ENCODE measurements at regions not wholly inside any gene's neighbourhood (a gene's known extent, or its start where the extent isn't known, plus 50 kb on each side); places are given as distances from the start of the nearest gene placed in this dataset.

DNA sequence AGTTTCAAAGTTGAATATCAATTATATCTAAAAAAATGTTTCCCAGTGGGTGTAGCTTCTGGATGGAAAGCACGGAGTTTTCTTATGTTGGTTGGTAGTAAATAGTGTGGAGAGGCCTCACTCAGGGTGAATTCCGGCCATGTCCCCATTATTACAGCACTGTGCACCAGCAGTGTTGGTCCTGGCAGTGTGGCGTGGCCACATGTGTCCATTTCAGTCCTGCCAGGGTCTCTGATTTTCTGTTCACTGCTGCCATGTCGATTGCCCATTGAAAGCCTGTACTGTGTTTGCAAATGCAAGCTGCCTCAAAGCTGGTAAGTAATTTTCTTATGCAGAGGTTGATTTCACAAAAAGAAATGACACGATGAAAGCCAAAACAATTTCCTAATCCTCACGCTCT is 386.2 kb downstream of the GALR1 start:
- Histone ChIP-seq H3K9me3 (ENCODE audit: control insufficient read depth in 5 of 5, low read length in 5 of 5) (no peaks in the 10 kb centered on the region), H3K4me1 (ENCODE audit: control insufficient read depth in 5 of 5, insufficient read depth in 5 of 5, low read length in 5 of 5) (peaks cover 2 to 13% (median 6%) of the 10 kb centered on the region in 5 donors), H3K27ac (ENCODE audit: low read depth, low read length) (no peak overlapping the region), H3K27me3 (ENCODE audit: control insufficient read depth in 5 of 5, insufficient read depth in 4 of 5, low read length in 5 of 5) (no peaks in the 10 kb centered on the region), H3K4me3 (ENCODE audit: low read depth in 1 of 5, low read length in 5 of 5) (no peak overlapping the region), H3K36me3 (ENCODE audit: control insufficient read depth in 5 of 5, insufficient read depth in 5 of 5, low read length in 5 of 5) (no peaks in the 10 kb centered on the region), H3K9ac (ENCODE audit: low read length in 5 of 5) (no peak overlapping the region)

GRCh38 chr18:77645170-77645872 is 395.7 kb downstream of the GALR1 start:
- no peak overlapping the region for H3K4me3 ChIP-seq (ENCODE audit: low read depth in 1 of 5, low read length in 5 of 5)
- no peak overlapping the region for H3K9ac ChIP-seq (ENCODE audit: low read length in 5 of 5)
- H3K9me3 ChIP-seq (ENCODE audit: control insufficient read depth in 5 of 5, low read length in 5 of 5): peaks cover 0 to 2% (median 0%) of the 10 kb centered on the region in 5 donors
- H3K36me3 ChIP-seq (ENCODE audit: control insufficient read depth in 5 of 5, insufficient read depth in 5 of 5, low read length in 5 of 5): no peaks in the 10 kb centered on the region
- no peaks in the 10 kb centered on the region for H3K4me1 ChIP-seq (ENCODE audit: control insufficient read depth in 5 of 5, insufficient read depth in 5 of 5, low read length in 5 of 5)
- H3K27me3 ChIP-seq (ENCODE audit: control insufficient read depth in 5 of 5, insufficient read depth in 4 of 5, low read length in 5 of 5): no peaks in the 10 kb centered on the region
- no peak overlapping the region for H3K27ac ChIP-seq (ENCODE audit: low read depth, low read length)

DNA sequence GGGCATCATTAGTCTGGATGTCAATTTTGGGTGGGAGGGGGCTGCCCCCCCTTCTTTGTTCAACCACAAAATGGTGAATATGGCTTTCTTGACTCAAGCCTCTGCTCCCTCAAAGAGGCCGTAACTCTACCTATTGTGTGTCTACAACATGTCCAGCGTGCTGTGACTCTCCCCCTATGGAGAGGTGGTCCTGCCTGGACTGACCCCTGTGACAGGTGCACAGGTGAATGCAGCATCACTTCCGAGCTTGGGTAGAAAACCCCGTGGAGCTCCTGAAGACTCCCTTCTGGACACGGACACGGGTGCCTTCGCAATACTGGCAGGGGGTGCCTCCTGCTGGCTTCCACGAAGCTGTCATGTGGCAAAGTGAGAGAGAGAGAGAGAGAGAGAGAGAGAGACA is 397.8 kb downstream of the GALR1 start:
- H3K4me3 ChIP-seq (ENCODE audit: low read depth in 1 of 5, low read length in 5 of 5): no peak overlapping the region
- no peak overlapping the region for H3K9ac ChIP-seq (ENCODE audit: low read length in 5 of 5)
- H3K9me3 ChIP-seq (ENCODE audit: control insufficient read depth in 5 of 5, low read length in 5 of 5): peaks cover 0 to 2% (median 0%) of the 10 kb centered on the region in 5 donors
- H3K36me3 ChIP-seq (ENCODE audit: control insufficient read depth in 5 of 5, insufficient read depth in 5 of 5, low read length in 5 of 5): no peaks in the 10 kb centered on the region
- H3K27me3 ChIP-seq (ENCODE audit: control insufficient read depth in 5 of 5, insufficient read depth in 4 of 5, low read length in 5 of 5): peaks cover 0 to 5% (median 0%) of the 10 kb centered on the region in 5 donors
- peaks cover 0 to 7% (median 5%) of the 10 kb centered on the region in 5 donors for H3K4me1 ChIP-seq (ENCODE audit: control insufficient read depth in 5 of 5, insufficient read depth in 5 of 5, low read length in 5 of 5)
- H3K27ac ChIP-seq (ENCODE audit: low read depth, low read length): no peak overlapping the region

- Histone ChIP-seq H3K4me1 (ENCODE audit: control insufficient read depth in 5 of 5, insufficient read depth in 5 of 5, low read length in 5 of 5) (peaks cover 0 to 7% (median 5%) of the 10 kb centered on the region in 5 donors), H3K27me3 (ENCODE audit: control insufficient read depth in 5 of 5, insufficient read depth in 4 of 5, low read length in 5 of 5) (peaks cover 0 to 5% (median 0%) of the 10 kb centered on the region in 5 donors), H3K9ac (ENCODE audit: low read length in 5 of 5) (no peak overlapping the region), H3K36me3 (ENCODE audit: control insufficient read depth in 5 of 5, insufficient read depth in 5 of 5, low read length in 5 of 5) (no peaks in the 10 kb centered on the region), H3K9me3 (ENCODE audit: control insufficient read depth in 5 of 5, low read length in 5 of 5) (peaks cover 0 to 2% (median 0%) of the 10 kb centered on the region in 5 donors), H3K4me3 (ENCODE audit: low read depth in 1 of 5, low read length in 5 of 5) (no peak overlapping the region), H3K27ac (ENCODE audit: low read depth, low read length) (no peak overlapping the region)
These were observed 398.8 kb downstream of the GALR1 start for GRCh38 chr18:77648411-77648810.

DNA sequence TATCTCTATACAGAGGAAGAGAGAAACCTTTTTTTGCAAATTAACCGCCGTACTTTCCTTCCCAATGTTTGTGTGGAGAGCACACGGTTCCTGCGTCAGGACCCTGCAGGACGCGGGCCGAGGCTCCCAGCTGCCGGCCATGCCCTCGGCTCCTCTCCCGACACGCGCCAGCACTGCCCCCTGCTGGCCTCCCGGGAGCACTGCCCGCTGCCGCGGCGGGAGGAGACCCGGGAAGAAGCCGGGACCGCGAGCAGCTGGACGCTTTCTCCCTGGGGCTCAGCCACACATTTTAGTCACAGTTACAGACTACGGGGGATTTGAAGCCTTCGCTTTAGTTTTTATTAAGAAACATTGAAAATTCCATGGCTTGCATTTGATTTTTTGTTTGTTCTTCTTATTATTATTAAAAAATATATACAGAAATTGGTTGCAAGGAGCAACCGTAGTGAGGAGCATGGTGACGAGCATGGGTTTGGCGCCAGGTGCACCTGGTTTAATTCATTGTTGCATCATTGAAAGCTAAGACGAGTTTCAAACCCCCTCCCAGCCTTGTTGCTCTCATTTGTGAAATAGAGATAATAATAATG is 401.2 kb downstream of the GALR1 start:
- no peaks in the 10 kb centered on the region for H3K36me3 ChIP-seq (ENCODE audit: control insufficient read depth in 5 of 5, insufficient read depth in 5 of 5, low read length in 5 of 5)
- H3K27ac ChIP-seq (ENCODE audit: low read depth, low read length): no peak overlapping the region
- H3K9me3 ChIP-seq (ENCODE audit: control insufficient read depth in 5 of 5, low read length in 5 of 5): no peaks in the 10 kb centered on the region
- no peak overlapping the region for H3K9ac ChIP-seq (ENCODE audit: low read length in 5 of 5)
- H3K4me1 ChIP-seq (ENCODE audit: control insufficient read depth in 5 of 5, insufficient read depth in 5 of 5, low read length in 5 of 5): peaks cover 0 to 7% (median 5%) of the 10 kb centered on the region in 5 donors
- peaks cover 0 to 5% (median 0%) of the 10 kb centered on the region in 5 donors for H3K27me3 ChIP-seq (ENCODE audit: control insufficient read depth in 5 of 5, insufficient read depth in 4 of 5, low read length in 5 of 5)
- H3K4me3 ChIP-seq (ENCODE audit: low read depth in 1 of 5, low read length in 5 of 5): no peak overlapping the region

- Histone ChIP-seq H3K9me3 (ENCODE audit: control insufficient read depth in 5 of 5, low read length in 5 of 5) (no peaks in the 10 kb centered on the region), H3K4me3 (ENCODE audit: low read depth in 1 of 5, low read length in 5 of 5) (no peak overlapping the region), H3K9ac (ENCODE audit: low read length in 5 of 5) (no peak overlapping the region), H3K27ac (ENCODE audit: low read depth, low read length) (no peak overlapping the region), H3K36me3 (ENCODE audit: control insufficient read depth in 5 of 5, insufficient read depth in 5 of 5, low read length in 5 of 5) (no peaks in the 10 kb centered on the region), H3K27me3 (ENCODE audit: control insufficient read depth in 5 of 5, insufficient read depth in 4 of 5, low read length in 5 of 5) (peaks cover 0 to 5% (median 0%) of the 10 kb centered on the region in 5 donors), H3K4me1 (ENCODE audit: control insufficient read depth in 5 of 5, insufficient read depth in 5 of 5, low read length in 5 of 5) (peaks cover 0 to 7% (median 5%) of the 10 kb centered on the region in 5 donors)
These were observed 401.8 kb downstream of the GALR1 start for GRCh38 chr18:77651441-77651840.

GRCh38 chr18:77653792-77654191 is 404.1 kb downstream of the GALR1 start:
- peaks cover 0 to 5% (median 0%) of the 10 kb centered on the region in 5 donors for H3K27me3 ChIP-seq (ENCODE audit: control insufficient read depth in 5 of 5, insufficient read depth in 4 of 5, low read length in 5 of 5)
- H3K9me3 ChIP-seq (ENCODE audit: control insufficient read depth in 5 of 5, low read length in 5 of 5): no peaks in the 10 kb centered on the region
- no peaks in the 10 kb centered on the region for H3K36me3 ChIP-seq (ENCODE audit: control insufficient read depth in 5 of 5, insufficient read depth in 5 of 5, low read length in 5 of 5)
- no peak overlapping the region for H3K4me3 ChIP-seq (ENCODE audit: low read depth in 1 of 5, low read length in 5 of 5)
- no peak overlapping the region for H3K9ac ChIP-seq (ENCODE audit: low read length in 5 of 5)
- peaks cover 0 to 7% (median 5%) of the 10 kb centered on the region in 5 donors for H3K4me1 ChIP-seq (ENCODE audit: control insufficient read depth in 5 of 5, insufficient read depth in 5 of 5, low read length in 5 of 5)
- no peak overlapping the region for H3K27ac ChIP-seq (ENCODE audit: low read depth, low read length)

GRCh38 chr18:77654302-77654701 is 404.7 kb downstream of the GALR1 start:
- H3K9ac ChIP-seq (ENCODE audit: low read length in 5 of 5): no peak overlapping the region
- H3K9me3 ChIP-seq (ENCODE audit: control insufficient read depth in 5 of 5, low read length in 5 of 5): no peaks in the 10 kb centered on the region
- H3K4me1 ChIP-seq (ENCODE audit: control insufficient read depth in 5 of 5, insufficient read depth in 5 of 5, low read length in 5 of 5): peaks cover 0 to 7% (median 5%) of the 10 kb centered on the region in 5 donors
- no peaks in the 10 kb centered on the region for H3K36me3 ChIP-seq (ENCODE audit: control insufficient read depth in 5 of 5, insufficient read depth in 5 of 5, low read length in 5 of 5)
- no peak overlapping the region for H3K27ac ChIP-seq (ENCODE audit: low read depth, low read length)
- peaks cover 0 to 5% (median 0%) of the 10 kb centered on the region in 5 donors for H3K27me3 ChIP-seq (ENCODE audit: control insufficient read depth in 5 of 5, insufficient read depth in 4 of 5, low read length in 5 of 5)
- H3K4me3 ChIP-seq (ENCODE audit: low read depth in 1 of 5, low read length in 5 of 5): no peak overlapping the region

- no peak overlapping the region for H3K4me3 ChIP-seq (ENCODE audit: low read depth in 1 of 5, low read length in 5 of 5)
- H3K9me3 ChIP-seq (ENCODE audit: control insufficient read depth in 5 of 5, low read length in 5 of 5): peaks cover 0 to 3% (median 0%) of the 10 kb centered on the region in 5 donors
- H3K36me3 ChIP-seq (ENCODE audit: control insufficient read depth in 5 of 5, insufficient read depth in 5 of 5, low read length in 5 of 5): no peaks in the 10 kb centered on the region
- H3K27ac ChIP-seq (ENCODE audit: low read depth, low read length): no peak overlapping the region
- H3K4me1 ChIP-seq (ENCODE audit: control insufficient read depth in 5 of 5, insufficient read depth in 5 of 5, low read length in 5 of 5): no peaks in the 10 kb centered on the region
- H3K9ac ChIP-seq (ENCODE audit: low read length in 5 of 5): no peak overlapping the region
- peaks cover 0 to 7% (median 0%) of the 10 kb centered on the region in 5 donors for H3K27me3 ChIP-seq (ENCODE audit: control insufficient read depth in 5 of 5, insufficient read depth in 4 of 5, low read length in 5 of 5)
These were observed 408.1 kb downstream of the GALR1 start for GRCh38 chr18:77657651-77658298.

DNA sequence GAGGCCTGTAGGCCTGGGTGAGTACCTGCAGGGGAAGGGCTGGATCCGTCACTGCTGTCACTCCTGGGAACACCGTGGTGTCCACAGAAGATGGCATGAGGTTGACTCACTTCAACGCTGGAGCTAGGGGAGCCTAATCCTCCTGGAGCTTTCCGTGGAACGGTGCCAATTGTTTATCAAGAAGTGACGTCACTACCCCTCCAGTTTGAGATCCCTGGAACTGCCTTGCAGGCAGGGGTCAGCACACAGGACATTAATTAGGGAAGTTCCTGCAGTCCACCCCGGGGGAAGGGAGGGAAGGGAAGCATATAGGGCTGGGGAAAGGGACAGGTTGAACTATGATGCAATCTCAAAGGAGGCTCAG is 408.6 kb downstream of the GALR1 start:
- Histone ChIP-seq H3K9me3 (ENCODE audit: control insufficient read depth in 5 of 5, low read length in 5 of 5) (peaks cover 0 to 3% (median 0%) of the 10 kb centered on the region in 5 donors), H3K27ac (ENCODE audit: low read depth, low read length) (no peak overlapping the region), H3K36me3 (ENCODE audit: control insufficient read depth in 5 of 5, insufficient read depth in 5 of 5, low read length in 5 of 5) (no peaks in the 10 kb centered on the region), H3K9ac (ENCODE audit: low read length in 5 of 5) (no peak overlapping the region), H3K4me1 (ENCODE audit: control insufficient read depth in 5 of 5, insufficient read depth in 5 of 5, low read length in 5 of 5) (no peaks in the 10 kb centered on the region), H3K4me3 (ENCODE audit: low read depth in 1 of 5, low read length in 5 of 5) (no peak overlapping the region), H3K27me3 (ENCODE audit: control insufficient read depth in 5 of 5, insufficient read depth in 4 of 5, low read length in 5 of 5) (peaks cover 0 to 8% (median 0%) of the 10 kb centered on the region in 5 donors)
